Left lung (tissue), 4 donors: ENCODE measurements at regions not wholly inside any gene's neighbourhood (a gene's known extent, or its start where the extent isn't known, plus 50 kb on each side); places are given as distances from the start of the nearest gene placed in this dataset.

Source experiments
- ATAC-seq: fragments of 200-7000 bp; cut with Tn5 transposase; one replicate; pipeline ENCODE4 v1.9.1; 2020; ENCODE audit warnings: moderate library complexity
- DNase-seq, 4 donors: peaks; one replicate each; pipeline ENCODE4 v3.0.0-alpha.2; 2013 to 2020
- H3K27ac ChIP-seq, 2 donors: fragments of 200-600 bp; sonication (generic) in 1 of 2; one replicate each; pipeline versions ENCODE4 v1.5.0 to v1.8.0; 2020 to 2021
- H3K27me3 ChIP-seq, 2 donors: fragments of 200-600 bp; sonication (generic) in 1 of 2; one replicate each; pipeline versions ENCODE4 v1.5.0 to v1.8.0; 2020 to 2021
- H3K36me3 ChIP-seq, 2 donors: fragments of 200-600 bp; sonication (generic) in 1 of 2; one replicate each; pipeline versions ENCODE4 v1.5.0 to v1.8.0; 2020 to 2021
- H3K4me1 ChIP-seq, 2 donors: fragments of 200-600 bp; one replicate each; pipeline ENCODE4 v1.8.0; 2021
- H3K4me3 ChIP-seq, 2 donors: fragments of 200-600 bp; sonication (generic) in 1 of 2; one replicate each; pipeline versions ENCODE4 v1.5.0 to v1.8.0; 2020 to 2021; ENCODE audit warnings: mild to moderate bottlenecking in 1 of 2
- H3K9me3 ChIP-seq, 2 donors: fragments of 200-600 bp; sonication (generic) in 1 of 2; one replicate each; pipeline versions ENCODE4 v1.5.0 to v1.8.0; 2020 to 2021
- CTCF ChIP-seq, 2 donors: fragments of 200-600 bp; sonication (generic) in 1 of 2; IDR thresholded peaks; one replicate each; pipeline versions ENCODE4 v1.5.0 to v1.8.0; 2021; ENCODE audit warnings: antibody characterized with exemption in 2 of 2
- intact Hi-C, 2 donors: fragments of 100-400 bp; cut with DNase I; formaldehyde crosslinking; loops; one replicate each; pipeline versions ENCODE4 v1.11.2 to v1.14.2; 2022
- donor health status: DM: no; HTN: yes; CAD: no.
- donor health status: DM: no; HTN: no; CAD: no.

GRCh38 chr13:79722885-79723445, 242.0 kb downstream of the NDFIP2 start:
- peaks cover 0 to 3% of the 10 kb centered on the region in 2 donors for H3K4me1 ChIP-seq
- H3K36me3 ChIP-seq: no peaks in the 10 kb centered on the region
- TF ChIP-seq CTCF (IDR thresholded peaks at IDR 0.05): no peak
- DNase-seq (no peak), ATAC-seq (no peak)
- intact Hi-C loops: no loop called here
- no peaks in the 10 kb centered on the region for H3K9me3 ChIP-seq
- no peak overlapping the region for H3K27ac ChIP-seq
- H3K27me3 ChIP-seq: no peaks in the 10 kb centered on the region
- no peak overlapping the region for H3K4me3 ChIP-seq

- no peaks in the 10 kb centered on the region for H3K9me3 ChIP-seq
- no peak overlapping the region for H3K27ac ChIP-seq
- H3K4me1 ChIP-seq: no peaks in the 10 kb centered on the region
- ATAC-seq: no peak
- TF ChIP-seq CTCF (IDR thresholded peaks at IDR 0.05): no peak
- H3K36me3 ChIP-seq: no peaks in the 10 kb centered on the region
- no peaks in the 10 kb centered on the region for H3K27me3 ChIP-seq
- no peak overlapping the region for H3K4me3 ChIP-seq
- intact Hi-C loops: no loop called here
- no peak for DNase-seq
Measured at GRCh38 chr13:79716191-79716590, 235.2 kb downstream of the NDFIP2 start.

DNA sequence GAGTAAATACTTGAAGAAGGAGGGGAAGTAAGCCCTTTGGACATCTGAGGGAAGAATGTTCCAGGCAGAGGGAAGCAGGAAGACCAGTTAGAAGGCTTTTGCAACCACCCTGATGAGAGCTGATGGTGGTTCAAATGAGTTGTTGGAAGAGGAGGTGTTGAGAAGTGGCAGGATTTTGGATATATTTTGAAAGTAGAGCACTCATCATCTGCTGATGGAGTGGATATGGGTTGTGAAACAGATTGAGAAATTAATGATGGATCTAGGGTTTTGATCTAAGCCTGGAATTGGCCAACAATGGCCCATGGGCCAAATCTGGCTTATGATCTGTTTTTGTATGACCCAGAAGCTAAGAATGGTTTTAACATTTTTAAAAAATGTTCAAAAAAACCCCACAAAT, 230.7 kb downstream of the NDFIP2 start:
- Histone ChIP-seq H3K27me3 (no peaks in the 10 kb centered on the region), H3K27ac (no peak overlapping the region), H3K36me3 (no peaks in the 10 kb centered on the region), H3K4me1 (no peaks in the 10 kb centered on the region), H3K9me3 (no peaks in the 10 kb centered on the region), H3K4me3 (no peak overlapping the region)
- ATAC-seq: peak; percentile 38
- DNase-seq: no peak
- TF ChIP-seq CTCF (IDR thresholded peaks at IDR 0.05): no peak
- intact Hi-C loops: no loop called here

GRCh38 chr13:79710376-79710775, 229.4 kb downstream of the NDFIP2 start:
- Histone ChIP-seq H3K27me3 (no peaks in the 10 kb centered on the region), H3K4me3 (no peak overlapping the region), H3K27ac (no peak overlapping the region), H3K4me1 (no peaks in the 10 kb centered on the region), H3K9me3 (no peaks in the 10 kb centered on the region), H3K36me3 (no peaks in the 10 kb centered on the region)
- no peak for TF ChIP-seq CTCF (IDR thresholded peaks at IDR 0.05)
- DNase-seq (no peak), ATAC-seq (no peak)
- intact Hi-C loops: no loop called here

DNA sequence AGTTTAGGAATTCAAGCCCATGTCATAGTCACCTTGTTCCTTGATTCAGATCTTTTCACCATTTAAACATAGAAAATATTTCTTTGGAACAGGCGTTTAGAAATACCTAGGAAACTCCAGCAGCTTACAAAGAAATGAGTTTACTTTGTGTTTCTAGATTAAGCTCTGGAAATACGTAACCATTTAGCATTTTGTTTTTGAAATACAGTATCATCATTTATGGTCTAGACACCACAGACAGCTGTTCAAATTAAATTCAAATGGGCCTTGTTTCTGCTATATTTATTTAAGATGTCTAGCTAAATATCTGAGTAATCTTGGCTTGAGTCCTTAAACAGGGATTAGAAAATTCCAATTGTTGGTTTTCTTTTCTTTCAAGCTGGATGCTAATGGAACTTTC, 228.5 kb downstream of the NDFIP2 start:
- Histone ChIP-seq H3K4me3 (no peak overlapping the region), H3K27me3 (no peaks in the 10 kb centered on the region), H3K4me1 (no peaks in the 10 kb centered on the region), H3K9me3 (no peaks in the 10 kb centered on the region), H3K36me3 (no peaks in the 10 kb centered on the region), H3K27ac (no peak overlapping the region)
- no peak for ATAC-seq
- intact Hi-C loops: no loop called here
- TF ChIP-seq CTCF (IDR thresholded peaks at IDR 0.05): no peak
- no peak for DNase-seq
